GM19397 (cell line): ENCODE measurements at regions not wholly inside any gene's neighbourhood (a gene's known extent, or its start where the extent isn't known, plus 50 kb on each side); places are given as distances from the start of the nearest gene placed in this dataset.
"Not testable (repeated sequence)": the region's sequence is repeated elsewhere in the genome, so short reads cannot be mapped to it uniquely, and the experiment has no call there.

Experiments used
- ATAC-seq: cut with Tn5 transposase; IDR thresholded peaks from one replicate; pipeline ENCODE4 v1.9.1; 2021; ENCODE audit warnings: mild to moderate bottlenecking, moderate library complexity; ENCODE audit not compliant: unreplicated experiment

- ATAC-seq = no peak
Observed at GRCh38 chr5:135102716-135103574, 68.9 kb upstream of the PITX1 start.

GRCh38 chr5:135100431-135100830 is 66.4 kb upstream of the PITX1 start:
- ATAC-seq = no peak

- no peak for ATAC-seq
Observed at GRCh38 chr5:135100011-135100410, 66.0 kb upstream of the PITX1 start.

DNA sequence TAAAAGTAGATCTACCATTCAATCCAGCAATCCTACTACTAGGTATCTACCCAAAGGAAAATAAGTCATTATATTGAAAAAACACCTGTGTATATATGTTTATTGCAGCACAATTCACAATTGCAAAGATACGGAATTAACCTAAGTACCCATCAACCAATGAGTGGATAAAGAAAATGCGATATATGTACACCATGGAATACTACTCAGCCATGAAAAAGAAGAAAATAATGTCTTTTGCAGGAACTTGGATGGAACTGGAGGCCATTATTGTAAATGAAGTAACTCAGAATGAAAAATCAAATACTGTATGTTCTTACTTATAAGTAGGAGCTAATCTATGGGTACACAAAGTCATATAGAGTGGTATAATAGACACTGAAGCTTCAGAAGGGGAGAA is 63.4 kb upstream of the PITX1 start:
- no peak for ATAC-seq

DNA sequence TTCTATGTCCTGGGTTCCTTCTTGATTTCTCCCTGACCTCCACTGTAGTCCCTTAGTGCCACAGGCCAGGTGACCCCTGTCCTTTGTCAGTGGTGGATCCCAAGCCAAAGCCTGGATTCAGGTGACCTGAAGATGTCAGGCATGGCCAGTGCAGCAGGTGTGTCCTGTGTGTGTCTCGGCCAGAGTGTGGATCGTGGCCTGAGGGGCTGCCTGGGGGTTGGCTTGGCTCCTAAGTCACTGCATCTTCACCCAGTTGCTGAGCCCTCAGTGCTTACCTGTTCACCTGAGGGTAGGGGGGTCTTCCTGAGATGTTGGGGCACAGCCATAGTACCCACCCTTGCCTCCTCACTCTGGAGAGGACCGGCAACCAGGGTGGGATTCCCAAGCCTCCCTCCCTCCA is 61.8 kb upstream of the PITX1 start:
- ATAC-seq = no peak

- no peak for ATAC-seq
Observed at GRCh38 chr5:135095052-135095715, 61.2 kb upstream of the PITX1 start.

- ATAC-seq = no peak
Observed at GRCh38 chr5:135094339-135095051, 60.5 kb upstream of the PITX1 start.

GRCh38 chr5:135093483-135093882 is 59.5 kb upstream of the PITX1 start:
- not testable (repeated sequence) for ATAC-seq

DNA sequence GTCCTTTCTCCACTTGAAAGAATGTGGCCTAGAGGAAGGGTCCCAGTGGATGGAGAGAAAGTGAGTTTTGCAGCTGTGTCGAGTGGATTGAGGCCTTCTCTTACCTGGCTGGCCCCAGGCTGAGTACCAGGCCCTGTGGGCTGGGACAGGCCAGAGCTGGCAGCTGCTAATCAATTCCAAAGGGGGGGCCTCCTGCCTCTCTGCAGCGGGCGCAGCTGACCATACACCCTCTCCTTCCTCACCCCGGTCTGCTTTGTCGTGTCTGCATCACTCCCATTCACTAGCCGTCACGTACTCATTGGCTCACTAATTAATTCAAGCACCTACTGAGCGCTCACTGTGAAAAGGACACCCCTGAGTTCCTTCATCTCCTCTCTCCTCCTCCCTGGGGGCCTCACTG is 58.4 kb upstream of the PITX1 start:
- ATAC-seq = no peak

DNA sequence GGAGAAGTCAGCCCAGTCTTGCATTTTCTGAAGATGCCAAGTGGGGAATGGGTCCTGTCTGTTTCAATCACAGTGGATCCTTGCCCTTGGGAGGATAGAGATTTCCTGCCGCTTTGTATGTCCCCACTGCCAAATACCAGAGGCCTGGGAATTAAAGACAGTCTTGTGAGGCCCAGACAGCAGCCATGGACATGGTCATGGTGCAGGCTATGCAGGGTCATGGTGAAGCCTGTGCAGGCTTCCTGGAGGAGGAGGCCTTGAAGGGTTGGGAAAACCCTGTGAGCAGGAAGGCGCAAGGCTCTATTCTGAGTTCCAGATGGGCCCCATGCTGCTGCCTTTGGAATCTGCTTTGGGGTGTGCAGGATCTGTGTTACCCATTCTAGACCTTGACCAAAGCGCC is 57.3 kb upstream of the PITX1 start:
- ATAC-seq = no peak

- no peak for ATAC-seq
Observed at GRCh38 chr5:135089912-135090311, 55.9 kb upstream of the PITX1 start.

DNA sequence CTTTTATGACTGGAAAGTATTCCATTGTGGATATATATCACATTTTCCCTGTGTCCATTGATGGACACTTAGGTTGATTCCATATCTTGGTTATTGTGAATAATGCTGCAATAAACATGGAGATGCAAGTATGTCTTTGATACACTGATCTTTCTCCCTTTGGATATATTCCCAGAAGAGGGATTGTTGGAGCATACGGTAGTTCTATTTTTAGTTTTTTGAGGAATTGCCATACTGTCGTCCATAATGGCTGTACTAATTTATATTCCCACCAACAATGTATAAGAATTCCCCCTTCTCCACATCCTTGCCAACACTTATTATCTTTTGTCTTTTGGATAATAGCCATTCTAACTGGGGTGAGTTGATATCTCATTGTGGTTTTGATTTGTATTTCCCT is 54.9 kb upstream of the PITX1 start:
- no peak for ATAC-seq

DNA sequence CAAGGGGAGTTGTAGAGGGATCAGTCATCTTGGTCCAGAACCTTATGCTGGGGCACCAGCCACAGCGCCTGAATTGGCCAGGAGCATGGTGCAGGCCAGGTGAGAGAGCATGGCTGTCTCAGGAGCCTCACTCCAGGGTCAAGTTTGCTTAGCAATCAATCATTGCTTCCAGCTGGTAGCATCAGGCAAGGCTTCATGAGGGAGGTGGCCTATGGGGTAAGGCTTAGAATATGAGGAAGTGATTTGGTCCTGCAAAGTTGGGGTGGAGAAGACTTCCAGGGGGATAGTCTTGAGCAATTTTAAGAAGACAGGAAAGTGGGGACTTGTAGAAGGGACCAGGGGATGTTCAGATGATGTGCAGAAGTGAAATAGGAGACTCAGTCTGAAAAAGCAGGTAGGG is 53.9 kb upstream of the PITX1 start:
- ATAC-seq = no peak

GRCh38 chr5:135085936-135086725 is 52.1 kb upstream of the PITX1 start:
- ATAC-seq = no peak

DNA sequence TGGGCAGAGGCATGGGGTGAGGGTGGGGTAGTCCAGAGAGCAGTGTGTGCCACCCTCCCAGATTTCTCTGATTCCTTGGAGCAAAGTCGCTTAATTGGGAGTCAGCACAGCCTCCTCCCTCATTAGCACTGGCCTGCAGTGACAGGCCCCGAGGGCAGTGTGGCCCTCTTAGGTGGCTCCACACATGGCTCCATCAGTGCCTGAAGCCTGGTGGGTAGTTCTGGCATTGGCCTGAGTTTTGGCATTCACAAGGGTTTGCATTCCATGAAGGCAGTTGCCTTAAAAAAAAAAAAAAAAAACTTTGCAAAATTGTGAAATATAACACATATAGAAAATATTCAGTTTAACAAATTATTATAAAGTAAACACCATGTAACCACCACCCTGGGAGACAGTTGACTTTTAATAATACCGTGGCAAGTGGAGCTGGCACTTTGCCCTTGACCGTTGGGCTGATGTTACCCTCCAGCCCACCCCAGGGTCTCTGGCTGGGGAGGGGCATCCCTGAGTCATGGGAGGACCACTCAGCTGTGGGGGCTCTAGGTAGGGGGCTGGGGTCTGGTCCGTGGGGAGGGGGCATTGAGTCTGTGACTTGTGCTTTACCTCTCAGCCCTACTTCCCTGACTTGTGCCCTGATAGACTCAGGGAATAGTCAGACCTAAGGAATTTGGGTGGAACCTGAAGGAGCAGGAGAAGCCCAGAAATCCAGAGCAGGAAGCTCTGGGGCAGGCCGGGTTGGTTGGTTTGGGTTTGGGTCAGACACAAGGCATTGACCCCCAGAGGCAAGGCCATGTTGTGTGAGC is 51.3 kb upstream of the PITX1 start:
- ATAC-seq = no peak
